GM19240 (cell line): ENCODE measurements at regions not wholly inside any gene's neighbourhood (a gene's known extent, or its start where the extent isn't known, plus 50 kb on each side); places are given as distances from the start of the nearest gene placed in this dataset.

ENCODE experiments used
- DNase-seq: peaks from one replicate; pipeline ENCODE4 v3.0.0; 2011; ENCODE audit warnings: low spot score; ENCODE audit not compliant: insufficient read length

- no peak for DNase-seq
Observed at GRCh38 chr1:4933232-4933631, 278.8 kb downstream of the AJAP1 start.

DNA sequence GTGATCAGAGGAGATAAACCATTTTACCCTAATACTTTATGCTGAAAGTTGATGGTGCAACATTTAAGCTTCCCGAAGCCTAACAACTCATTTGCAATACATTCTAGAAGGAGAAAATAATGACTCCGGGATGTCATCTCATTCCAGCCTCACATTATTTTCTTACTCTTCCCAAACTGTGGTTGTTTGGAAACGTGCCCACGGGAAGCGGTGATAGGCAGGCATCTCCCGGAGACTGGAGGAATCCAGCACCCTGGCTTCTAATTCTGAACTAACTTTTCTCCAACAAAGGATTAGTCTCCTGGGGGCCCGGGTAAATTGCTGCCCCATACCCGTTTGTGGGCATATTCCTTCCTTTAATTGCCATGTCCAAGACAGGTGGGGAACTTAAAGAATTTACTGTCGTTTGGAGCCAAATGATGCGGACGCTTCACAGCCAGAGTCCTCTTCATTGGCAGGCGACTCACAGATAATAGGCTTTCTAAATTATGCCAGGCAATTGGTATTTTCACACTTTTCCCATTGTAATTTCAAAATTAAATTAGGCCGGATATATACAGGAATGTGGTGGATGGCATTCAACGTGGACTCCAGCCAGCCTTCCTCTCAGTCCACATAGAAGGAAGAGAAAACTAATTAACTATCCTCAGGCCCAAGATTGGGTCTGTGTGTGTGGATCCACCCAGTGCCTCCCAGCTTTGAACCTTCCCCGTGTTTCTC, 278.1 kb downstream of the AJAP1 start:
- DNase-seq, result no peak

- DNase-seq, result no peak
Observed at GRCh38 chr1:4931486-4931885, 277.1 kb downstream of the AJAP1 start.

DNA sequence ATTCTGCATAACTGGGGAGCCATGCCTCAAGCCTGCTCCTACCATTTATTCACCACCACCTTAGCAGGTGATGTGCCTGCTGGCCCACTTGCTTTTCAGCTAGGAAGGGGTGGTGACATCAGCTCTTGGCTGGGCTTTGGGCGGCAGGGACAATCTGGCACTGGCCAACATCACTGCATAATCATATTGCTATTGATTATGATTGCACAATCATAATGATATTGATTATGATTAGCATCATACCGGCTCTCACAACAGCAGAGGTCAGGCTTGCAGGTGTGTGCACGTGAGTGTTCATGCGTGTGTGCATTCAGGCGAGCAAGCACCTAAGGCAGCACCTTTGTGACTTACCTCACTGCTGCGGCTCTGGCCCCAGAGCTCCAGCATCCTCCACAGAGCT, 273.8 kb downstream of the AJAP1 start:
- DNase-seq, result no peak

- no peak for DNase-seq
Observed at GRCh38 chr1:4924356-4924755, 269.9 kb downstream of the AJAP1 start.

GRCh38 chr1:4916610-4917009, 262.2 kb downstream of the AJAP1 start:
- no peak for DNase-seq

DNA sequence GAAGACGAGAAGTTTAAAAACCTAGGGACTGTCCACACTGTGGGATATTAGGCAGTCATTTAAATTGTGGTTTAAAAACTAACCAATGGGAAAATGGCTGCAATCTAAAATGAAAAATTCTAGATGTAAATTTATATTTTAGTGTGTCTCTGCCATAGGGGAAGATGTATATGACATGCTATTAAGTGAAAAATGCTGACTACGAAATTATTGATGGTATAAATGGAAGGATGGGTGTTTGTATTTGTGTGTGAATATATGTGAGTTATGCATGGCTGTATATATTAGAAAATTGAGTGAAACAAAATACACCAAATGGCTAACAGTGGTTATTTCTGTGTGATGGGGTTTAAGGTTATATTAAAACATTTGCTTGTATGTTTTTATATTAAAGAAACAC, 260.7 kb downstream of the AJAP1 start:
- no peak for DNase-seq

- DNase-seq, result no peak
Observed at GRCh38 chr1:4908486-4908885, 254.1 kb downstream of the AJAP1 start.

DNA sequence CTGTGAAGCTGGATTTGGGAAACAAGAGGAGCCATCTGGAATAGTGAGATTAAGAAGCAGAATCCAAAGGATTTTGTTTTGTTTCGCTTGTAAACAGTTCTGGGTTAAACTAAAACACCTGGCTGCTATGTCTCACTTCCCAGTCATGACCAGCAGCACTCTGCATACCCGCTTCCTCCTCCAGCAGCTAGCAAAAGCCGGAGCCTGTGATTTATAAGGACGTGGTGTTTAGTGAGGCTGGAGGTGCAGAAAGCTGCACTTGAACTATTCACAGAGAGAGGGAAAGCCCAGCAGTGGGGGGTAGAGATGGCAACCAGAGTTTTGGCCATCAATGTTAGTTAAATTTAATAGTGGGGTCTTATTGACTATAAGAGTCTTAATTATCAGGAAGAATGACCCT, 240.2 kb downstream of the AJAP1 start:
- no peak for DNase-seq

DNA sequence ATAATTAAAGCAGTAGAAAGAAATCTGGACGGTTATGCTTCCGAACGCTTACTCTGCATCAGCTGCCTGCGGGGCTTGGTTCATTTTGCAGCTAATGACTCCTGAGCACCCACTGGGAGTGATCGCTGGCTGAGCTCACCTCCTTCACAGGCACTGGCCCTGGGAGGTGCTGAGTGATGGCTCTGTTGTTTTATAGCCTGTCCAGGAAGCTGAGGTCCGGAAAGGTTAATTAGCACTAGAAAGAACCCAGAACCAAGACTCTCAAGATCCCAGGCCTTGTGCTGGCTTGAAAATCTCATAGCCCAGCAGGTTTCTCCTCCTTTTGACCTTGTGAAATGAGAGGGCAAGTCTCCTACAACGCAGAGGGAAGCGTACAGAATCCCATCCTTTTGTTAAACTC, 226.2 kb downstream of the AJAP1 start:
- DNase-seq, result no peak

GRCh38 chr1:4877426-4877825, 223.0 kb downstream of the AJAP1 start:
- DNase-seq, result no peak

DNA sequence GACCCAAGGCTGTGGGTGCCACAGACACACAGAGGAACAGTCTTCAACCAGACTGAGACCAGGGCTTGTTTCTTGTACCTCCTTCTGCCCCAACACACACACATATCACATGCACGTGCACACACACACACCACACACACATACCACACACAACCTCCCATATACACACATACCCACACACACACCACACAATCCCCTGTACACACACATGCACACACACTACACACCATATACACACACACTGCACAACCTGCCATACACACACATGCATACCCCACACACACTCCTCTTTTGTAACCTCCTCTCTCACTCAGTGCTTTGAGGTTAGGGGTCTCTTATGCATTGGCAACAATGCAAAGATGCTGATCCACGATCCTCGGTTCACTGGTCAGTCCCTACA, 217.0 kb downstream of the AJAP1 start:
- no peak for DNase-seq

DNA sequence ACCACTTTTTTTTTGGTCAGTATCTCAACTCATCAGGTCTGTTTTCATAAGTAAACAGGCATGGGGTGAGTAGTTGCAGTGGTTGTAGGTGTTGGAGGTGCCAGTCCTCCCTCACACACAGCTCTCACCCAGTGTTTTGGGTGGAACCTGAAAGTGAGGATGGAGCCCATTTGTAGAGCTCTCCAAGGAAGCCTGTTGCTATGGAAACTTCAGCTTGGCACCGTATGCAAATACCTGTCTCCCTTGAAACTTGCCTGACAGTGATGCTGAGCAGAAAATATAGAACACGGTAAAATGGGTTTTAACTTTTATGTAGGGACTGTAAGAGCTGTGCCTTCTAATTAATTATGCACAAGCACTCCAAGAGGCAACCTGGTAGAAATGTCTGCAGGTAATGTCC, 214.1 kb downstream of the AJAP1 start:
- no peak for DNase-seq

DNA sequence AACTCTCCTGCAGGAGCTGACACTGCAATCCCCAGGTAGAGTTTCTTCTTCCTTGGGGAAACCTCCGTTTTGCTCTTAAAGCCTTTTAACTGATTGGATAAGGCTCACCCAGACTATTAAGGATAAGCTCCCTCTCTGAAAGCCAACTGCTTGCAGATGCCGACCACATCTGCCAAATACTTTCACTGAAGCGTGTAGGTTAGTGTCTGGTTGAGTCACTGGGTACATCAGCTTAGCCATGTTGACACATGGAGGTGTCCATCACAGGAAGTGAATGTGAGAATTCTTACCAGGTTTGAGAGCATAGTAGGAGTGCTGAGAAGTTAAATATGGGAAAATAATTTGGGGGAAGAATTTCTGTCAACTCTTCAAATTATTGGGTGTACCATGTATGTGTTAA, 202.0 kb downstream of the AJAP1 start:
- no peak for DNase-seq

DNA sequence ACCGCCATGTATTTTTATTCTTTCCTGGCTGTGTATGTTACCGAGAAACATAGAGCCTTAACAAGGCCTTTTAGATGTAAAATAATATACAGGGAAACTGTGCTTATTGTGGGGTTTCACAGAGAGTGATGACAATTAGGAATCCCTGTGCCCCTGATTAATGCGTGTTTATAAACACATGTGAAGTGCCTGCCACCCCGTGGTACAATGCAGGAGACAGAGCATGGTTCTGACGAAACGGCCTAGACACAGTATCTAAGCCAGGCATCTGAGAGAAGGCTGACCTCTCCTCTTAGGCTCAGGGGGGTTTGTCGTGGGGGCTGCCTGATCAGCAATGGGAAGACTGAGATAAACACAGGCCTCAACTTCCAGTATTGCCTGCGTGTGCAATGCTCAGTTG, 200.0 kb downstream of the AJAP1 start:
- no peak for DNase-seq

- no peak for DNase-seq
Observed at GRCh38 chr1:4853904-4854303, 199.5 kb downstream of the AJAP1 start.

DNA sequence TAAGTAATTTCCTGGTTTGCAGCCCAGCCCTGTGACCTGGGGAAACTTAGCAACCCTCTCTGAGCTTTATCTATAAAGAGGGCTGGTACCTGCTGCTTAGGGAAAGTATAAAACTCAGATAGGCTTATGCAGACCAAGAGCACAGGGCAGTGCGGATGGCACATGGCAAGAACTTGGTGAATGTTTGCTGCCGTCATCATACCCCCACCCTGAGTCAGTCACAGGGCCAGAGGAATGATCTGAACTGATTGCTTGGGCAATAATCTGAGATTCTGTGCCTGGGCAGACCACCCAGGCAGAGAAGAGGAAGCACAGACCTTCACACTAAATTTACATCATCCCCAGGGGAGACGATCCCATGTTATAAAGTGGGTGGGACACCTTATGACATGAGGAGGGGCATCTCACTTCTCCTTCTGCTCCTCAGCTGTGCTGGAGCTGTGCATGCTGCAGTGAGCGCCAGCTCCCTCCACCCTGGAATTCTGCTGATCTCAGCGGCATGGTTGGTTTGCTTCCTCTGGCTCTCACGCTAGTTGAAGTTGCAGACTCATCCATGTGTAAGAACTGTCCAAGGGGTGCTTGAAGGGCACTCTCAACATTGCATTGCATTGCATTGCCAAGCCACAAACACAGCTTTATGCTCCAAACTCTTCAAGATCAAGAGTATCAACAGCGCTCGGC, 197.1 kb downstream of the AJAP1 start:
- no peak for DNase-seq

- DNase-seq, result no peak
Observed at GRCh38 chr1:4848431-4848830, 194.0 kb downstream of the AJAP1 start.

DNA sequence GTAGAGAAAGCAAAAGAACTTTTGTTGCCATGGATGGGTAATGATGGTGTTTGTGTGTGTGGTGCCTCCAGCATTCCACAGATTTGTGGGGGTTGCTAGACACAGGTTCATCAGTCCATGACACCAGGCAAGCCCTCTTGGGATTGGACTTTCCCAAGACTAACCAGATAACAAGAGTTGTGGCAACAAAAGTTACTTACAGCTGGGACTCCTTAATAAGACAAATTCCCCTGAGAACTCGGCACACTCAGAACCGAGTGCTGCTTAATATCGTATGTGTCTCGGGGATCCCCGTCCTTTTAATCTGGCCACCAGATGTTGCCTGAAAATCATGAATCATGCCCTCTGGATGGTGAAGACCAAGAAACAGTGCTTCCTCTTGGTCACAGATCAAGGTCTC, 193.3 kb downstream of the AJAP1 start:
- no peak for DNase-seq
